GM23338 (cell line): ENCODE measurements at regions not wholly inside any gene's neighbourhood (a gene's known extent, or its start where the extent isn't known, plus 50 kb on each side); places are given as distances from the start of the nearest gene placed in this dataset.

Experiments used
- ATAC-seq: fragments of 200-7000 bp; cut with Tn5 transposase; 3 replicates; pipeline ENCODE4 v1.9.1; 2020
- DNase-seq: peaks from one replicate; pipeline ENCODE4 v3.0.0-alpha.2; 2015; ENCODE audit warnings: low spot score
- H2AFZ ChIP-seq: fragments of 200-600 bp; sonication (generic); 2 replicates; pipeline ENCODE4 v1.8.0; 2016; ENCODE audit warnings: antibody characterized with exemption, mild to moderate bottlenecking, moderate library complexity
- H3F3A ChIP-seq: fragments of 200-600 bp; sonication (generic); replicated peaks from 2 replicates; pipeline ENCODE4 v1.8.0; 2017; ENCODE audit warnings: antibody characterized with exemption, mixed run types, low read depth
- H3K27ac ChIP-seq: fragments of 200-600 bp; sonication (generic); 2 replicates; pipeline ENCODE4 v1.6.1; 2016; ENCODE audit warnings: low read depth
- H3K27me3 ChIP-seq: fragments of 200-600 bp; sonication (generic); 2 replicates; pipeline ENCODE4 v1.8.0; 2016; ENCODE audit warnings: mild to moderate bottlenecking, mixed run types, moderate library complexity; ENCODE audit not compliant: insufficient read depth
- H3K36me3 ChIP-seq: fragments of 200-600 bp; sonication (generic); 2 replicates; pipeline ENCODE4 v1.8.0; 2016; ENCODE audit warnings: mild to moderate bottlenecking; ENCODE audit not compliant: insufficient read depth
- H3K4me1 ChIP-seq: fragments of 200-600 bp; sonication (generic); 2 replicates; pipeline ENCODE4 v1.8.0; 2016; ENCODE audit warnings: mild to moderate bottlenecking, moderate library complexity; ENCODE audit not compliant: insufficient read depth
- H3K4me2 ChIP-seq: fragments of 200-600 bp; sonication (generic); 2 replicates; pipeline ENCODE4 v1.7.1; 2017; ENCODE audit warnings: mixed run types
- H3K4me3 ChIP-seq: fragments of 200-600 bp; sonication (generic); 2 replicates; pipeline ENCODE4 v1.6.1; 2016; ENCODE audit warnings: mixed run types
- H3K79me2 ChIP-seq: fragments of 200-600 bp; sonication (generic); replicated peaks from 2 replicates; pipeline ENCODE4 v1.8.0; 2017; ENCODE audit warnings: mild to moderate bottlenecking; ENCODE audit not compliant: insufficient read depth
- H3K9me2 ChIP-seq: fragments of 200-600 bp; sonication (generic); 2 replicates; pipeline ENCODE4 v1.8.0; 2017; ENCODE audit not compliant: insufficient read depth
- H4K20me1 ChIP-seq: fragments of 200-600 bp; sonication (generic); replicated peaks from 2 replicates; pipeline ENCODE4 v1.8.0; 2017; ENCODE audit warnings: mild to moderate bottlenecking; ENCODE audit not compliant: insufficient read depth
- H3K27ac Mint-ChIP-seq: 2 replicates; pipeline ENCODE4 v1.8.0; 2020; ENCODE audit warnings: inconsistent platforms, mild to moderate bottlenecking, moderate library complexity, mixed read lengths
- H3K27me3 Mint-ChIP-seq: 3 replicates; pipeline ENCODE4 v1.8.0; 2022; ENCODE audit warnings: low read depth, mild to moderate bottlenecking, moderate library complexity, mixed read lengths, inconsistent platforms; ENCODE audit not compliant: insufficient read depth, poor library complexity
- H3K36me3 Mint-ChIP-seq: 3 replicates; pipeline ENCODE4 v1.8.0; 2021; ENCODE audit warnings: low read depth, mild to moderate bottlenecking, inconsistent platforms, moderate library complexity, mixed read lengths
- H3K4me1 Mint-ChIP-seq: 3 replicates; pipeline ENCODE4 v1.8.0; 2020; ENCODE audit warnings: mild to moderate bottlenecking, inconsistent platforms, mixed read lengths
- H3K4me3 Mint-ChIP-seq: 3 replicates; pipeline ENCODE4 v1.8.0; 2021; ENCODE audit warnings: moderate library complexity, mild to moderate bottlenecking, inconsistent platforms, mixed read lengths
- H3K9me3 Mint-ChIP-seq: 3 replicates; pipeline ENCODE4 v1.8.0; 2020; ENCODE audit warnings: moderate library complexity, mild to moderate bottlenecking, inconsistent platforms, mixed read lengths
- CREB1 ChIP-seq: fragments of 250-450 bp; sonication (Bioruptor Pico); IDR thresholded peaks from 2 replicates; pipeline ENCODE4 v1.5.0; 2020; ENCODE audit warnings: low read depth, mild to moderate bottlenecking, moderate library complexity
- EZH2phosphoT487 ChIP-seq: fragments of 200-600 bp; sonication (generic); IDR thresholded peaks from one replicate; pipeline ENCODE4 v1.8.1; 2018; ENCODE audit warnings: antibody characterized with exemption; ENCODE audit not compliant: unreplicated experiment
- JUNB ChIP-seq: IDR thresholded peaks from one replicate; pipeline ENCODE4 v1.6.1; 2016; ENCODE audit warnings: antibody characterized with exemption; ENCODE audit not compliant: unreplicated experiment
- NANOG ChIP-seq: IDR thresholded peaks from 2 replicates; pipeline ENCODE4 v1.6.1; 2016; ENCODE audit warnings: antibody characterized with exemption, borderline replicate concordance
- STAT1 ChIP-seq: IDR thresholded peaks from one replicate; pipeline ENCODE4 v1.6.1; 2016; ENCODE audit warnings: antibody characterized with exemption; ENCODE audit not compliant: unreplicated experiment
- ZNF114 ChIP-seq: fragments of 250-450 bp; sonication (Bioruptor Pico); IDR thresholded peaks from 2 replicates; pipeline ENCODE4 v1.5.0; 2020; ENCODE audit warnings: mild to moderate bottlenecking, moderate library complexity
- ZNF331 ChIP-seq: fragments of 250-450 bp; sonication (Bioruptor Pico); IDR thresholded peaks from 2 replicates; pipeline ENCODE4 v1.5.0; 2020; ENCODE audit warnings: low read depth, mild to moderate bottlenecking, moderate library complexity
- TF ChIP-seq, protein P1 (sequence below): IDR thresholded peaks from 2 replicates; pipeline ENCODE4 v1.6.1; 2016; ENCODE audit warnings: antibody characterized with exemption
- TF ChIP-seq, protein P2 (sequence below): IDR thresholded peaks from one replicate; pipeline ENCODE4 v1.6.1; 2018; ENCODE audit warnings: antibody characterized with exemption; ENCODE audit not compliant: unreplicated experiment
- TF ChIP-seq, protein P3 (sequence below), 2 experiments: fragments of 200-600 bp in 1 of 2; sonication (generic) in 1 of 2; conservative IDR thresholded peaks; 2 replicates each; pipeline versions ENCODE4 v1.5.1 to v1.6.1; 2016 to 2017; ENCODE audit warnings: antibody characterized with exemption in 2 of 2, low read depth in 2 of 2, mild to moderate bottlenecking in 2 of 2, moderate library complexity in 1 of 2

DNA sequence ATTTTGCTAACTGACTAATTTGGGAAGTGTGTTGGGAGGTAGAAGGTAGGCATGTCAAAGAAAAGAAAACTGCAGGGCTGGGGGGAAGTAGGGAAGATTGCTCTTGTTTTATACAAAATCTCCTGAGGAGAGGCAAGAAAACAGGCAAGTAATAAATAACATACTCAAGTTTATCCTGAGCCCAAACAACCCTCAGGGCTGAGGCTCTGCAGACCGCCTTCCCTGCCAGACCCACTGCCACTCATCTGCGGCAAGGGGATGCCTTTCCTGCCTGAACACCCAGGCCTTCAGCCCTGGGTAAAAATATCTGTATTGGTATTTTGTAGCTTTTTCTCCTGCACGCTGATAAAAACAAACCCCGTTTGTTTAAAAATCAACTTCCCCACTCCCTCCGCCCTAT is 399.8 kb upstream of the NFE2L3 start (continued):
- TF ChIP-seq, protein P1, sequence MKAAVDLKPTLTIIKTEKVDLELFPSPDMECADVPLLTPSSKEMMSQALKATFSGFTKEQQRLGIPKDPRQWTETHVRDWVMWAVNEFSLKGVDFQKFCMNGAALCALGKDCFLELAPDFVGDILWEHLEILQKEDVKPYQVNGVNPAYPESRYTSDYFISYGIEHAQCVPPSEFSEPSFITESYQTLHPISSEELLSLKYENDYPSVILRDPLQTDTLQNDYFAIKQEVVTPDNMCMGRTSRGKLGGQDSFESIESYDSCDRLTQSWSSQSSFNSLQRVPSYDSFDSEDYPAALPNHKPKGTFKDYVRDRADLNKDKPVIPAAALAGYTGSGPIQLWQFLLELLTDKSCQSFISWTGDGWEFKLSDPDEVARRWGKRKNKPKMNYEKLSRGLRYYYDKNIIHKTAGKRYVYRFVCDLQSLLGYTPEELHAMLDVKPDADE: no peak

DNA sequence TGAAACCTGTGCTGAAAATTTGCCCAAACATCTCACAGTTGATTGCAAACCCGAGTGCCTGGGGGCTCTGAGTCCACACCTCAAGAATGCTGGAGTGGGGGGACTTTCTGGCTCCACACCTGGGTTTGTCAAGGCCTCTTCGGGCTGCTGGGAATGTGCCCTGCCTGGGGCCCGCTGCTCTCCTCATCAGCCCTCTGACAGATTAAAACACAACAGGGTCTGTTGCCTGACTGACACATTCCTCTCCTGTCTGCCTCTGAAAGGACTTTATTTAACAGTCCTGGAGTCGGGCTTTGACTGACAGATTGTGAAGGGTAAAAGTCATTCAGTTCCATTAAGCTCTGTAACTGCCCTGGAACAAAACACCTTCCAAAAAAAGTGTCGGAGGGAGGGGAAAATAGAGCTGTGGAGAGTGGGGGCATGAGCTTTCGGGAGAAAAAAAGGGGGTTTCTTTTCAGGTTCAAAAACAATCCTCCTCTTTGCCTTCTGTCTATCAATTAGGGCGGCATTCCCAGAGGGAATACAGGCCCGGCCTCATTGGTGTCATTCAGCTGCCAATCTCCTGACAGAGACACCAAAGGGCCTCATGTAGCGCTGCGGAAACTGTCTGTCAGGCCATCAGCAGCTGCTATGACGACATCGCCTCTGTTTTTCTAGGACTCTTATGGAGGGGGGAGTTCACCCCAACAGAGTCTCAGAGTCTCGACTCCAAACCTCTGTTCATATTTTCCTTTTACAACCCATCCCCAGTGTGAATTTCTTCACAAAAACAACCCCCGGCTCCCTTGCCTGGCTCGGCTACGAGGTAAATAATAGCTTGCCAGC is 398.8 kb upstream of the NFE2L3 start:
- peaks cover 30% of the 10 kb centered on the region for H3K4me1 Mint-ChIP-seq

DNA sequence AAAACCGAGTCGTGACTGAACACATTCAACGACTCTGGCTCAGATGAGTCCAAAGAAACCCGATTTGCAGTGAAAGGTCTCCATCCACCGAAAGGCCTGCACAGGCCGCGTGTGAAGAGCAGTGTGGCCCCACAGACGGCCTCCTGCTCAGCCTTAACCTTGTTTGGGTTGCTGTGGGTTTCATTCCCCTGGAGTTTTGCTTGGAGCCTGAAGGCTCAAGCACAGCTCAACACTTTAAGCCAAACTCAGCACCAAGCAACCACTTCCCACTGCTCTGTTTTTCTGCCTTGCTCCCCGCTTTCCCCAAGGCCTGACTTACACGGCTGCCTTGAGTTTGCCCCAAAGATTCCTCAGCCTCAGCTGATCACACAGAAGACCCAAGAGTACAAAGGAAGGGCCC is 398.2 kb upstream of the NFE2L3 start:
- DNase-seq: no peak
- H4K20me1 ChIP-seq: no peaks in the 10 kb centered on the region
- no peaks in the 10 kb centered on the region for H3K79me2 ChIP-seq
- no peak overlapping the region for H3K4me2 ChIP-seq
- Mint-ChIP-seq H3K9me3 (no peaks in the 10 kb centered on the region), H3K4me1 (peaks cover 33% of the 10 kb centered on the region), H3K27ac (peak overlapping the region; percentile 85), H3K27me3 (peaks cover 4% of the 10 kb centered on the region), H3K36me3 (no peaks in the 10 kb centered on the region), H3K4me3 (no peak overlapping the region)
- H3K4me3 ChIP-seq: no peak overlapping the region
- ATAC-seq: no peak; the same call in 2 of the 3 replicates
- H3K4me1 ChIP-seq: peaks cover 9% of the 10 kb centered on the region; the same call in 1 of the 2 replicates
- H3F3A ChIP-seq: no peaks in the 10 kb centered on the region
- no peak overlapping the region for H3K27ac ChIP-seq
- peak overlapping the region; percentile 87 for H2AFZ ChIP-seq
- 0 out of 2 replicates have a peak, but pooled peaks cover 5% of the 10 kb centered on the region for H3K9me2 ChIP-seq
- no peaks in the 10 kb centered on the region for H3K36me3 ChIP-seq
- H3K27me3 ChIP-seq: no peaks in the 10 kb centered on the region
- no peak for TF ChIP-seq ZNF331
- TF ChIP-seq STAT1: no peak
- TF ChIP-seq, protein P2, sequence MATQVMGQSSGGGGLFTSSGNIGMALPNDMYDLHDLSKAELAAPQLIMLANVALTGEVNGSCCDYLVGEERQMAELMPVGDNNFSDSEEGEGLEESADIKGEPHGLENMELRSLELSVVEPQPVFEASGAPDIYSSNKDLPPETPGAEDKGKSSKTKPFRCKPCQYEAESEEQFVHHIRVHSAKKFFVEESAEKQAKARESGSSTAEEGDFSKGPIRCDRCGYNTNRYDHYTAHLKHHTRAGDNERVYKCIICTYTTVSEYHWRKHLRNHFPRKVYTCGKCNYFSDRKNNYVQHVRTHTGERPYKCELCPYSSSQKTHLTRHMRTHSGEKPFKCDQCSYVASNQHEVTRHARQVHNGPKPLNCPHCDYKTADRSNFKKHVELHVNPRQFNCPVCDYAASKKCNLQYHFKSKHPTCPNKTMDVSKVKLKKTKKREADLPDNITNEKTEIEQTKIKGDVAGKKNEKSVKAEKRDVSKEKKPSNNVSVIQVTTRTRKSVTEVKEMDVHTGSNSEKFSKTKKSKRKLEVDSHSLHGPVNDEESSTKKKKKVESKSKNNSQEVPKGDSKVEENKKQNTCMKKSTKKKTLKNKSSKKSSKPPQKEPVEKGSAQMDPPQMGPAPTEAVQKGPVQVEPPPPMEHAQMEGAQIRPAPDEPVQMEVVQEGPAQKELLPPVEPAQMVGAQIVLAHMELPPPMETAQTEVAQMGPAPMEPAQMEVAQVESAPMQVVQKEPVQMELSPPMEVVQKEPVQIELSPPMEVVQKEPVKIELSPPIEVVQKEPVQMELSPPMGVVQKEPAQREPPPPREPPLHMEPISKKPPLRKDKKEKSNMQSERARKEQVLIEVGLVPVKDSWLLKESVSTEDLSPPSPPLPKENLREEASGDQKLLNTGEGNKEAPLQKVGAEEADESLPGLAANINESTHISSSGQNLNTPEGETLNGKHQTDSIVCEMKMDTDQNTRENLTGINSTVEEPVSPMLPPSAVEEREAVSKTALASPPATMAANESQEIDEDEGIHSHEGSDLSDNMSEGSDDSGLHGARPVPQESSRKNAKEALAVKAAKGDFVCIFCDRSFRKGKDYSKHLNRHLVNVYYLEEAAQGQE: no peak
- no peak for TF ChIP-seq EZH2phosphoT487
- TF ChIP-seq JUNB: no peak
- TF ChIP-seq CREB1 (CRISPR knock-in tag): no peak
- TF ChIP-seq, protein P3, sequence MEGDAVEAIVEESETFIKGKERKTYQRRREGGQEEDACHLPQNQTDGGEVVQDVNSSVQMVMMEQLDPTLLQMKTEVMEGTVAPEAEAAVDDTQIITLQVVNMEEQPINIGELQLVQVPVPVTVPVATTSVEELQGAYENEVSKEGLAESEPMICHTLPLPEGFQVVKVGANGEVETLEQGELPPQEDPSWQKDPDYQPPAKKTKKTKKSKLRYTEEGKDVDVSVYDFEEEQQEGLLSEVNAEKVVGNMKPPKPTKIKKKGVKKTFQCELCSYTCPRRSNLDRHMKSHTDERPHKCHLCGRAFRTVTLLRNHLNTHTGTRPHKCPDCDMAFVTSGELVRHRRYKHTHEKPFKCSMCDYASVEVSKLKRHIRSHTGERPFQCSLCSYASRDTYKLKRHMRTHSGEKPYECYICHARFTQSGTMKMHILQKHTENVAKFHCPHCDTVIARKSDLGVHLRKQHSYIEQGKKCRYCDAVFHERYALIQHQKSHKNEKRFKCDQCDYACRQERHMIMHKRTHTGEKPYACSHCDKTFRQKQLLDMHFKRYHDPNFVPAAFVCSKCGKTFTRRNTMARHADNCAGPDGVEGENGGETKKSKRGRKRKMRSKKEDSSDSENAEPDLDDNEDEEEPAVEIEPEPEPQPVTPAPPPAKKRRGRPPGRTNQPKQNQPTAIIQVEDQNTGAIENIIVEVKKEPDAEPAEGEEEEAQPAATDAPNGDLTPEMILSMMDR (conservative IDR thresholded peaks at IDR 0.05; ENCODE audit: low read depth in 2 of 2): no peak
- no peak for TF ChIP-seq NANOG
- no peak for TF ChIP-seq ZNF114 (CRISPR knock-in tag)
- TF ChIP-seq, protein P1: no peak

More for the DNA sequence above, 398.8 kb upstream of the NFE2L3 start:
- no peaks in the 10 kb centered on the region for H3K27me3 ChIP-seq
- H2AFZ ChIP-seq: peak overlapping the region; percentile 87
- no peaks in the 10 kb centered on the region for H3K79me2 ChIP-seq
- no peaks in the 10 kb centered on the region for H3K36me3 ChIP-seq
- TF ChIP-seq, protein P3 (conservative IDR thresholded peaks at IDR 0.05; ENCODE audit: low read depth in 2 of 2): no peak
- no peaks in the 10 kb centered on the region for H3K36me3 Mint-ChIP-seq
- H3F3A ChIP-seq: no peaks in the 10 kb centered on the region
- DNase-seq (peak; percentile 47), ATAC-seq (peak; percentile 92)
- peaks cover 6% of the 10 kb centered on the region; the same call in 1 of the 2 replicates for H3K4me1 ChIP-seq
- no peak overlapping the region for H3K4me3 Mint-ChIP-seq
- H3K27ac Mint-ChIP-seq: no peak overlapping the region
- no peaks in the 10 kb centered on the region for H4K20me1 ChIP-seq
- no peak overlapping the region for H3K4me3 ChIP-seq
- H3K9me3 Mint-ChIP-seq: no peaks in the 10 kb centered on the region
- H3K9me2 ChIP-seq: 0 out of 2 replicates have a peak, but pooled peaks cover 1% of the 10 kb centered on the region
- no peak overlapping the region; the same call in 1 of the 2 replicates for H3K27ac ChIP-seq
- peaks cover 4% of the 10 kb centered on the region for H3K27me3 Mint-ChIP-seq
- H3K4me2 ChIP-seq: no peak overlapping the region
